Erythroblast (primary cell): ENCODE measurements at regions not wholly inside any gene's neighbourhood (a gene's known extent, or its start where the extent isn't known, plus 50 kb on each side); places are given as distances from the start of the nearest gene placed in this dataset.

Source experiments
- GATA1 ChIP-seq: IDR thresholded peaks from 2 replicates; pipeline ENCODE4 v1.6.1; 2011; ENCODE audit warnings: low read depth, mild to moderate bottlenecking, control low read depth, low read length, moderate library complexity
- POLR2A ChIP-seq: IDR thresholded peaks from 2 replicates; pipeline ENCODE4 v1.6.1; 2011; ENCODE audit warnings: mild to moderate bottlenecking, low read length

- TF ChIP-seq POLR2A (no peak), GATA1 (no peak)
Observed at GRCh38 chr13:76795701-76796695, 90.2 kb downstream of the KCTD12 start.
